ENCODE measurements at regions not wholly inside any gene's neighbourhood (a gene's known extent, or its start where the extent isn't known, plus 50 kb on each side); places are given as distances from the start of the nearest gene placed in this dataset.

GRCh38 chr6:29999416-29999815 lies 57.1 kb downstream of the HLA-A start:
- DNase-seq, result peak in 1 of 2 experiments; percentile 7

GRCh38 chr6:30000156-30000791 lies 57.9 kb downstream of the HLA-A start:
- DNase-seq, result no peak

- no peak for DNase-seq
Measured at GRCh38 chr6:30002871-30003270, 58.2 kb upstream of the POLR1H start.

- no peak for DNase-seq
Measured at GRCh38 chr6:30005482-30005881, 55.6 kb upstream of the POLR1H start.

- no peak for DNase-seq
Measured at GRCh38 chr6:30006170-30007131, 54.6 kb upstream of the POLR1H start.

GRCh38 chr6:30007132-30007764 lies 53.8 kb upstream of the POLR1H start:
- peak in 1 of 2 experiments; percentile 20 for DNase-seq

GRCh38 chr6:30009113-30009512 lies 52.0 kb upstream of the POLR1H start:
- no peak for DNase-seq
